GM12872 (cell line): ENCODE measurements at regions not wholly inside any gene's neighbourhood (a gene's known extent, or its start where the extent isn't known, plus 50 kb on each side); places are given as distances from the start of the nearest gene placed in this dataset.

Source experiments
- TF ChIP-seq, protein P1 (sequence below): IDR thresholded peaks from 3 replicates; pipeline ENCODE4 v1.5.1; 2011; ENCODE audit warnings: low read depth, mild to moderate bottlenecking, low read length, moderate library complexity; ENCODE audit not compliant: insufficient read depth

DNA sequence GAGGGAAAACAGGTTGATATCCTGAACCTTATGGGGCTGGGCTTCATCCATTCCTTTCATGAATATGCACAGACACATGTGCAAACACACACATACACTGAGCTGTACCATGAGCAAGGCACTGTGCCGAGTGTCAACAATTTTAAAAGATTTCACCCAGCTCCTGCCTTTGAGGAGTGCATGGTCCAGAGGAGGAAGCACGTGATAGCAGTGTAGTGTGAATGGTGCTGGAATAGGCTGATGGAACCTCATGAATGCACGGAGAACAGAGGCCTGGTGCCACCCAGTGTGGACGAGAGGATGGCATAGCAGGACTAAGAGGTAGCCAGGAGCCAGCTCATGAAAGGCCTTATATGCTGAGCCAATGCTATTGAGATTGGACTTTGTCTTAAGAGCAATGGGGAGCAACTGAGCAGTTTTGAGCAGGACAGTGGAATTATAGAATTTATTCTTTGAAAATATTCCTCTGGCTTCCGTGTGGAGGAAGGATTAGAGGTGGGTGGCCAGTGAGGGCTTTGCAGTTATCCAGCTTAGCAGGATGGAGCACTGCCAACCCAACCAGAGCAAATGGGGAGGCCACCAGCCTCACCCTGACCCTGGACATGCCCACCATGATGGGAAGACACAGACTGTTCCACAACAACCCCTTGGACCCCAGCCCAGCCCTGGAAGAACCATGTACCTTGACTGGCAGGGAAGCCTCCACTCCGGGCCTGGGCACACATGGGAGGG, 84.4 kb downstream of the UNC5CL start:
- TF ChIP-seq, protein P1, sequence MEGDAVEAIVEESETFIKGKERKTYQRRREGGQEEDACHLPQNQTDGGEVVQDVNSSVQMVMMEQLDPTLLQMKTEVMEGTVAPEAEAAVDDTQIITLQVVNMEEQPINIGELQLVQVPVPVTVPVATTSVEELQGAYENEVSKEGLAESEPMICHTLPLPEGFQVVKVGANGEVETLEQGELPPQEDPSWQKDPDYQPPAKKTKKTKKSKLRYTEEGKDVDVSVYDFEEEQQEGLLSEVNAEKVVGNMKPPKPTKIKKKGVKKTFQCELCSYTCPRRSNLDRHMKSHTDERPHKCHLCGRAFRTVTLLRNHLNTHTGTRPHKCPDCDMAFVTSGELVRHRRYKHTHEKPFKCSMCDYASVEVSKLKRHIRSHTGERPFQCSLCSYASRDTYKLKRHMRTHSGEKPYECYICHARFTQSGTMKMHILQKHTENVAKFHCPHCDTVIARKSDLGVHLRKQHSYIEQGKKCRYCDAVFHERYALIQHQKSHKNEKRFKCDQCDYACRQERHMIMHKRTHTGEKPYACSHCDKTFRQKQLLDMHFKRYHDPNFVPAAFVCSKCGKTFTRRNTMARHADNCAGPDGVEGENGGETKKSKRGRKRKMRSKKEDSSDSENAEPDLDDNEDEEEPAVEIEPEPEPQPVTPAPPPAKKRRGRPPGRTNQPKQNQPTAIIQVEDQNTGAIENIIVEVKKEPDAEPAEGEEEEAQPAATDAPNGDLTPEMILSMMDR: no peak

DNA sequence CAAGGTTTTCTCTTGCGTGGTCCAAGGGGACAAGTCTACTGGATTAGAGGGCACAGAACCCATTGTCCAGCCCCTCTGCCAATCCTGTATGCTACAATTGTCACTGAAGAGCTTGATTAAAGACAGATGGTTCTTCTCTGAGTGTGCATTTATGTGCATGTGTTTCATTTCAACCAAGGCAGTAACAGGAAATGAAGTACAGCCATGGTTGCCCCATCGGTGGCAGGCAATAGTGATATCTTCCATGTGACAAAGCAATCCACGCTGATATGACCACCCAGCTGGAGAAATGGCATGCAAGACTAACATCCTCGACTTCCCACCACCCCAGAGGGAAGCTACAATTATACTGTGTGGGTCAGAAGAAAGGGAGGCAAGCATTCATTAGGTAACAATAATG, 85.5 kb downstream of the UNC5CL start:
- TF ChIP-seq, protein P1: no peak

DNA sequence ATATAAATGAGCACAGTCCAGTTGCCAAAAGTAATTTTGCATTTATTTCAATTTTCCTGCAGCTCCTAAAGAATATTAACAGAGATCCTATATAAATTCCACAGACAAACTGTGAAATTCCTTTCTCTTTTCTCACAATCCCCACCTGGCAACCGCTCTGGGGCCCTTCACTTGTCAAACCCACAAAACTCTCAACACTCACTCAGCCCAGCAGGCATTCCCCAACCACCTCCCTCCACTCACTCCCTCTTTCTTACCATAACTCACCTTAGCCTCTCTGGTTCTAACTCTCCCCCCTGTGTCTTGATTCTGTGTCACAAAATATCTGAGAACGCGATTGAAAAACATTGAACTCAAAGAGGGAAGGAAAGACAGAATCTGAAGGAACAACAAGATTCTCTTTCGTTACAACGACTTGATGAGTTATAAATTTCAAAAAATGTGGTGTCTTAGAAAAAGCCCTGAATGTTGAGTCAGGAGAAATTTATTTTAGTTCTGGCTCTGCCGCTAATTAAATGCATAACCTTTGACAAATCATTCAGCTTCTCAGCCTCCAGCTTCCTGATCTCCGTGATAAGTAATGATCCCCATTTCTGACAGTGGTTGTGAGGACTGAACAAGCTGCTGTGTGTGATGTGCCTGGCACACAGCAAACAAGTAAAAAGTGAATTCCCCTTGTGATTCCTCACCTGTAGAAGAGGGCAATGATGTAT, 87.9 kb downstream of the UNC5CL start:
- TF ChIP-seq, protein P1: no peak

DNA sequence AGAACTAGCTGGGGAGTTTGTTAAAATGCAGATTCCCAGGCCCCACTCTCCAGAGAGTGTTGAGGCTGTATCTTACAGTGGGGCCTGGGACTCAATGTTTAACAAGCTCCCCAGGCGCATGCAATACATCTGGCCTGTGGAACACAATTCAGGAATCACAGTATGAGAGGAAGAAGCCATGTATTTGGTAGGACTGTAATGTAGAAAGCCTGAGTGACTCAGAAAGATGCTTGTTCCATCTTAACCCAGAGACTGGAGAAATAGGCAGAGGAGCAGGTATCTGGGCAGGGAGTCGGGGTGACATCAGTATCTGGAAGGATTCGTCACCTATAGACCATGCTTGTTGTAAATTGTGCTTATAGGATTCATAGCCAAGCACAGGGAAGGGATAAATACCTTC, 90.5 kb downstream of the UNC5CL start:
- TF ChIP-seq, protein P1: no peak

DNA sequence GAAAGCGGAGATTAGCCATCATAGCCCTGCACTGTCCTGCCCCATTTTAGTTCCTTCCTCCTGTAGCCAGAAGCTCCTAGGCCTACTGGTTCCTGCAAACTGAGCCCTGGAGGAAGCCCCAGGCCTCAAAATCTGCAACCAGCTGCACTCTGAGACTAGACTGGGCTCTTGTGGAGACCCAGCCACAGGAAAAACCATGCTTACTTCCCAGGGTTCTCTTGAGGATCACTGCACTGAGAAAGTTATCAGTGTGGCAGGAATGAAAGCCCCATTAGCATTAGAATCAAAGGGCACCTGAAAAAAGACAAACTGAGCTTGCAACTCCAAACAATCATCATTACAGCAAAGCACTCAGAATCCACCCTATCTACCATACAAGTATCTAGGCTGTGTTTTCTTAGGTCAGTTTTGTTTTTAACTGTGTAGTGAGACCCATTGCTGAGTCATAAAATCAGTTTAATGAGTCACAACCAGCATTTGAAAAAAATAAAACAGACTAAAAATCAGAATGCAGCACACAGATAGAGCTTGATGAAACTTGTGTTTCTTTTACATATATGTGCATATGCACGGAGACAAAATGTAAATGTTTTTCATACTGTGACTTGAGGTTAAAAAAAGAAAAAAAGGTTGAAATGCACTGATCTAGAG, 91.0 kb downstream of the UNC5CL start:
- TF ChIP-seq, protein P1: no peak

DNA sequence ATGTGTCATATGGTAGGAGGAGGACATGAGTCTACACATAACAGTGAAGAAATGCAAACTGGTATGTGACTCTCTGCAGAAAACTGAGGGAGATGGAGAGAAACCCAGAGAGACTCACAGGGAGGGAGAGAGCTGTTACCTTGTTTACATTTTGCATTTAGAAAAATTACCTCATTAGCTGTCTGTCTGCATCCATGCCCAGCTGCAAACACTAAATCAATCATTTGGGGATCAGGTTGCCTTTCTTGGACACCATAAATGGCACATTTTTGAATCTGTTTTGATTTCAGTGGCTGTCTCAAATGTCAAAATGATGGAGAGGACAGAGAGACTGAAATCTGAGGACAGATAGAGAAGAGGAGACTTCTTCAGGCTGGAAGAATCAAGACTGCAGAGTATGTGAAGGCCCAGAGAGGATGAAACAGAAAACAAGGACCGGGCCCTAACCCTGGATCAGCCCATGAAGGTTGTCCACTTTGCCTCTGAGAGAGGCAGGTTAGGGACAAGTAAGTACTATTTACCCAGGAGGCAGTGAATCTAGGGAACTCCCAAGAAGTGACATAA, 92.2 kb downstream of the UNC5CL start:
- TF ChIP-seq, protein P1: no peak

DNA sequence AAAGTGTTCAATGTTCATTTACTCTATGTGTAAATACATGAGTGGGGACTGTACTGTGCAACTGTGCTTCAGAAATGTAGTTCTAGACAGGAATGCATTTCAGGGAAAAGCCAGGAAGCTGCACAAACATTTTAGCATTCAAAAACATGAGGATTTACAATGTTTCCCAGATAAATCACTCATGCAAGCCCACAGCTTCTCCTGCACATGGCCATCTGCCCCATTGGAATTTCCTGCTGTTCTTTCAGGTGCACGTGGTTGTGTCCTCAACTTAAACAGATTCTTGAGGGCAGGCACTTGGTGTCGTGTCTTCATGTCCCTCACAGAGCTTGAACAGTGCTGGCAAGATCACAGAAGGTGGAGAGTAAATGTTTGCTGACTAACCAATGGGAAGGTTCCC, 101.5 kb downstream of the UNC5CL start:
- TF ChIP-seq, protein P1: no peak
